SU-DHL-6 (cell line): ENCODE measurements at regions not wholly inside any gene's neighbourhood (a gene's known extent, or its start where the extent isn't known, plus 50 kb on each side); places are given as distances from the start of the nearest gene placed in this dataset.

Experiments
- EZH2phosphoT487 ChIP-seq: fragments of 200-600 bp; sonication (generic), shearing (Covaris generic); conservative IDR thresholded peaks from 2 replicates; pipeline ENCODE4 v1.6.1; 2018; ENCODE audit warnings: mild to moderate bottlenecking, antibody characterized with exemption, low read length, moderate library complexity, mixed read lengths
- TF ChIP-seq, protein P1 (sequence below): fragments of 200-600 bp; sonication (generic); IDR thresholded peaks from one replicate; pipeline ENCODE4 v1.5.1; 2017; ENCODE audit warnings: antibody characterized with exemption, mild to moderate bottlenecking, low read length, moderate library complexity; ENCODE audit not compliant: insufficient read depth, poor library complexity, severe bottlenecking

DNA sequence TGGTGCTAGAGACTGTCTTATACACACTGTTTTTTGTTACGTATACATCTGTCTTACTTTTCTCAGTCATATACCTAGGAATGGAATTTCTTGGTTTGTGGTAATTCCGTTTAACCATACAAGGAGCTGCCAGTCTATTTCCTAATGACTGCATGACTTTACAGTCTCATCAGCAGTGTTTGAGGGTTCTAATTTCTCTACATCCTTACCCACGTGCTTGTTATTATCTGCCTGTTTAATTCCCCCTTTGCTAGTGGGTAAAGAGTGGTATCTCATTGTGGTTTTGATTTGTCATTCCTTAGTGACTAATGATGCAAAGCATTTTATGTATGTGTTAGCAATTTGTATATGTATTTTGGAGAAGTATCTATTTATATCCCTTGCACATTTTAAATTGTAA is 1008.0 kb downstream of the FAM181B start:
- TF ChIP-seq, protein P1, sequence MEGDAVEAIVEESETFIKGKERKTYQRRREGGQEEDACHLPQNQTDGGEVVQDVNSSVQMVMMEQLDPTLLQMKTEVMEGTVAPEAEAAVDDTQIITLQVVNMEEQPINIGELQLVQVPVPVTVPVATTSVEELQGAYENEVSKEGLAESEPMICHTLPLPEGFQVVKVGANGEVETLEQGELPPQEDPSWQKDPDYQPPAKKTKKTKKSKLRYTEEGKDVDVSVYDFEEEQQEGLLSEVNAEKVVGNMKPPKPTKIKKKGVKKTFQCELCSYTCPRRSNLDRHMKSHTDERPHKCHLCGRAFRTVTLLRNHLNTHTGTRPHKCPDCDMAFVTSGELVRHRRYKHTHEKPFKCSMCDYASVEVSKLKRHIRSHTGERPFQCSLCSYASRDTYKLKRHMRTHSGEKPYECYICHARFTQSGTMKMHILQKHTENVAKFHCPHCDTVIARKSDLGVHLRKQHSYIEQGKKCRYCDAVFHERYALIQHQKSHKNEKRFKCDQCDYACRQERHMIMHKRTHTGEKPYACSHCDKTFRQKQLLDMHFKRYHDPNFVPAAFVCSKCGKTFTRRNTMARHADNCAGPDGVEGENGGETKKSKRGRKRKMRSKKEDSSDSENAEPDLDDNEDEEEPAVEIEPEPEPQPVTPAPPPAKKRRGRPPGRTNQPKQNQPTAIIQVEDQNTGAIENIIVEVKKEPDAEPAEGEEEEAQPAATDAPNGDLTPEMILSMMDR: no peak
- TF ChIP-seq EZH2phosphoT487: no peak
